ENCODE measurements at regions not wholly inside any gene's neighbourhood (a gene's known extent, or its start where the extent isn't known, plus 50 kb on each side); places are given as distances from the start of the nearest gene placed in this dataset.
A peak's percentile ranks its signal among the peaks of the same experiment; 100 is the strongest.

DNA sequence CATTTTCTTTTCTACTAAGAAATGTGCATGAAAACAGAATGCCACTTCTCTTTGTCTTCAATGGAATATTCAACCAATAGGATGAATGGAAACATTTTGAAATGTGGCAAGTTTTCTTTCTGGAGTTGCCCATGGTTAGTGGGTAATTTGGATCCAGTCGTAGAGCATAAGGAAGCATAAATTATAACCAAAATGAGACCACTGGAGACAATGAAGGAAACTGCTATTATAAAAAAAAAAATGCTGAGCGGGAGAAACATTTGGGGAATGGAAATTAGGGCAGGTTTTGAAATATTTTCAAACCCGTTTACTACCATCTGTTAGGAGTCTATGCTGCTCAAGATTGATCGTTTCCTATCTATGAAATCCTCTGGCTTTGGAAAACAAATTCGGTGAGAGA, 182.9 kb upstream of the PRKCQ start:
- Mint-ChIP-seq H3K27ac (peak overlapping the region; percentile 61), H3K27me3 (ENCODE audit: insufficient read depth, low read depth, poor library complexity) (peaks cover 9% of the 10 kb centered on the region), H3K9me3 (peaks cover 12% of the 10 kb centered on the region), H3K36me3 (ENCODE audit: low read depth) (peaks cover 17% of the 10 kb centered on the region), H3K4me1 (peaks cover 38% of the 10 kb centered on the region), H3K4me3 (peak overlapping the region; percentile 24)
- TF ChIP-seq POLR2AphosphoS5 (IDR thresholded peaks at IDR 0.05; ENCODE audit: low read depth) = no peak
- TF ChIP-seq NANOG (IDR thresholded peaks at IDR 0.05; ENCODE audit: borderline replicate concordance) = no peak
- ATAC-seq = no peak
- no peaks in the 10 kb centered on the region; the same call in none of the 2 replicates for H3F3A ChIP-seq (replicated peaks; ENCODE audit: low read depth)
- no peak overlapping the region for H3K27ac ChIP-seq (ENCODE audit: low read depth)
- no peaks in the 10 kb centered on the region for H3K79me2 ChIP-seq (replicated peaks; ENCODE audit: insufficient read depth)
- no peak overlapping the region for H3K4me3 ChIP-seq
- H3K4me2 ChIP-seq = peak overlapping the region; percentile 15
- no peaks in the 10 kb centered on the region for H4K20me1 ChIP-seq (replicated peaks; ENCODE audit: insufficient read depth)
- H3K27me3 ChIP-seq (ENCODE audit: insufficient read depth) = no peaks in the 10 kb centered on the region
- no peaks in the 10 kb centered on the region for H3K36me3 ChIP-seq (ENCODE audit: insufficient read depth)
- H2AFZ ChIP-seq = no peak overlapping the region
- 0 out of 2 replicates have a peak, but pooled peaks cover 9% of the 10 kb centered on the region for H3K9me2 ChIP-seq (ENCODE audit: insufficient read depth)
- H3K4me1 ChIP-seq (ENCODE audit: insufficient read depth) = peaks cover 26% of the 10 kb centered on the region
- DNase-seq (ENCODE audit: low spot score) = no peak

- Histone ChIP-seq H3K36me3 (ENCODE audit: insufficient read depth) (no peaks in the 10 kb centered on the region), H4K20me1 (replicated peaks; ENCODE audit: insufficient read depth) (no peaks in the 10 kb centered on the region), H3K4me1 (ENCODE audit: insufficient read depth) (peaks cover 48% of the 10 kb centered on the region), H2AFZ (no peak overlapping the region), H3F3A (replicated peaks; ENCODE audit: low read depth) (no peaks in the 10 kb centered on the region; the same call in none of the 2 replicates), H3K27ac (ENCODE audit: low read depth) (no peak overlapping the region), H3K9me2 (ENCODE audit: insufficient read depth) (0 out of 2 replicates have a peak, but pooled peaks cover 9% of the 10 kb centered on the region), H3K4me2 (no peak overlapping the region), H3K27me3 (ENCODE audit: insufficient read depth) (no peaks in the 10 kb centered on the region), H3K79me2 (replicated peaks; ENCODE audit: insufficient read depth) (no peaks in the 10 kb centered on the region), H3K4me3 (no peak overlapping the region)
- Mint-ChIP-seq H3K27me3 (ENCODE audit: insufficient read depth, low read depth, poor library complexity) (peaks cover 9% of the 10 kb centered on the region), H3K4me1 (peaks cover 53% of the 10 kb centered on the region), H3K4me3 (no peak overlapping the region), H3K9me3 (peaks cover 16% of the 10 kb centered on the region), H3K36me3 (ENCODE audit: low read depth) (peaks cover 20% of the 10 kb centered on the region), H3K27ac (no peak overlapping the region)
- DNase-seq (ENCODE audit: low spot score) = no peak
- ATAC-seq = no peak
- no peak for TF ChIP-seq CREB1 (CRISPR knock-in tag; IDR thresholded peaks at IDR 0.05; ENCODE audit: low read depth)
- TF ChIP-seq EZH2phosphoT487 (IDR thresholded peaks at IDR 0.05; ENCODE audit: unreplicated experiment) = no peak
- no peak for TF ChIP-seq STAT1 (IDR thresholded peaks at IDR 0.05; ENCODE audit: unreplicated experiment)
- no peak for TF ChIP-seq ZNF331 (CRISPR knock-in tag; IDR thresholded peaks at IDR 0.05; ENCODE audit: low read depth)
- no peak for TF ChIP-seq ETS1 (IDR thresholded peaks at IDR 0.05)
- no peak for TF ChIP-seq ZNF462 (CRISPR knock-in tag; IDR thresholded peaks at IDR 0.05)
- no peak for TF ChIP-seq CTCF (conservative IDR thresholded peaks at IDR 0.05; ENCODE audit: low read depth in 2 of 2)
These were observed 179.9 kb upstream of the PRKCQ start for GRCh38 chr10:6759961-6760360.
